ENCODE measurements at regions not wholly inside any gene's neighbourhood (a gene's known extent, or its start where the extent isn't known, plus 50 kb on each side); places are given as distances from the start of the nearest gene placed in this dataset.

- TF ChIP-seq JUN (IDR thresholded peaks at IDR 0.05), result no peak
- no peak for TF ChIP-seq RFX5 (IDR thresholded peaks at IDR 0.05)
- TF ChIP-seq CTCF (IDR thresholded peaks at IDR 0.05), result no peak
- TF ChIP-seq E2F6 (IDR thresholded peaks at IDR 0.05; ENCODE audit: borderline replicate concordance, low read depth), result no peak
These were observed 275.9 kb downstream of the SKAP2 start for GRCh38 chr7:26588511-26588910.

Data from A549 (cell line).